Astrocyte (in vitro differentiated cells and primary cell): ENCODE measurements at regions not wholly inside any gene's neighbourhood (a gene's known extent, or its start where the extent isn't known, plus 50 kb on each side); places are given as distances from the start of the nearest gene placed in this dataset.

Experiments
- DNase-seq: peaks from one replicate; pipeline ENCODE4 v3.0.0-alpha.2; 2010; ENCODE audit warnings: low read depth
- FAIRE-seq: peaks from 2 replicates; lab custom pipeline; 2011; peaks lifted over from hg19 to GRCh38; lab: Jason Lieb, UNC
- H2AFZ ChIP-seq: 2 replicates; pipeline ENCODE4 v1.6.0; 2012; ENCODE audit warnings: low read depth, low read length, inconsistent platforms
- H3K27ac ChIP-seq: 2 replicates; pipeline ENCODE4 v1.5.1; 2011; ENCODE audit warnings: low read depth, low read length, inconsistent platforms
- H3K27me3 ChIP-seq: 2 replicates; pipeline ENCODE4 v1.6.0; 2011; ENCODE audit warnings: low read length, inconsistent platforms; ENCODE audit not compliant: insufficient read depth
- H3K36me3 ChIP-seq: 2 replicates; pipeline ENCODE4 v1.5.1; 2011; ENCODE audit warnings: low read length, inconsistent platforms; ENCODE audit not compliant: insufficient read depth
- H3K4me1 ChIP-seq: 2 replicates; pipeline ENCODE4 v1.5.1; 2011; ENCODE audit warnings: low read length, inconsistent platforms; ENCODE audit not compliant: insufficient read depth
- H3K4me2 ChIP-seq: 2 replicates; pipeline ENCODE4 v1.6.0; 2012; ENCODE audit warnings: low read length, inconsistent platforms
- H3K4me3 ChIP-seq: 2 replicates; pipeline ENCODE4 v1.5.1; 2011; ENCODE audit warnings: low read depth, mild to moderate bottlenecking, low read length, inconsistent platforms; ENCODE audit not compliant: insufficient read depth
- H3K79me2 ChIP-seq: 2 replicates; pipeline ENCODE4 v1.6.0; 2012; ENCODE audit warnings: mild to moderate bottlenecking, low read length, inconsistent platforms; ENCODE audit not compliant: insufficient read depth
- H3K9ac ChIP-seq: 2 replicates; pipeline ENCODE4 v1.6.0; 2012; ENCODE audit warnings: mild to moderate bottlenecking, low read length, inconsistent platforms
- H3K9me3 ChIP-seq: 2 replicates; pipeline ENCODE4 v1.5.1; 2012; ENCODE audit warnings: low read depth, mild to moderate bottlenecking, low read length, inconsistent platforms; ENCODE audit not compliant: insufficient read depth
- H4K20me1 ChIP-seq: 2 replicates; pipeline ENCODE4 v1.6.0; 2012; ENCODE audit warnings: low read length, inconsistent platforms; ENCODE audit not compliant: insufficient read depth
- H3K27ac Mint-ChIP-seq: one replicate; pipeline ENCODE4 v1.8.0; 2021; ENCODE audit warnings: mild to moderate bottlenecking, mixed read lengths; ENCODE audit not compliant: unreplicated experiment
- H3K27me3 Mint-ChIP-seq: one replicate; pipeline ENCODE4 v1.8.0; 2021; ENCODE audit warnings: low read depth, mixed read lengths; ENCODE audit not compliant: unreplicated experiment
- H3K36me3 Mint-ChIP-seq: one replicate; pipeline ENCODE4 v1.8.0; 2021; ENCODE audit warnings: low read depth, mixed read lengths; ENCODE audit not compliant: unreplicated experiment
- H3K4me1 Mint-ChIP-seq: one replicate; pipeline ENCODE4 v1.8.0; 2021; ENCODE audit warnings: low read depth, mixed read lengths; ENCODE audit not compliant: unreplicated experiment
- H3K4me3 Mint-ChIP-seq: one replicate; pipeline ENCODE4 v1.8.0; 2021; ENCODE audit warnings: mild to moderate bottlenecking, moderate library complexity, mixed read lengths; ENCODE audit not compliant: unreplicated experiment
- H3K9me3 Mint-ChIP-seq: one replicate; pipeline ENCODE4 v1.8.0; 2021; ENCODE audit warnings: mild to moderate bottlenecking, mixed read lengths; ENCODE audit not compliant: unreplicated experiment
- CTCF ChIP-seq: IDR thresholded peaks from 2 replicates; pipeline ENCODE4 v1.5.1; 2011; ENCODE audit warnings: low read depth, mild to moderate bottlenecking, inconsistent platforms, low read length, moderate library complexity; ENCODE audit not compliant: insufficient read depth
- EZH2 ChIP-seq: IDR thresholded peaks from 2 replicates; pipeline ENCODE4 v1.6.1; 2012; ENCODE audit warnings: mild to moderate bottlenecking, low read length, inconsistent platforms; ENCODE audit not compliant: insufficient read depth

GRCh38 chr3:159785273-159785708 lies 203.3 kb upstream of the IL12A start:
- Mint-ChIP-seq H3K27ac (peak overlapping the region; percentile 42), H3K4me3 (no peak overlapping the region), H3K27me3 (no peaks in the 10 kb centered on the region), H3K9me3 (no peaks in the 10 kb centered on the region), H3K36me3 (no peaks in the 10 kb centered on the region), H3K4me1 (peaks cover 62% of the 10 kb centered on the region)
- no peak for TF ChIP-seq EZH2
- no peak for TF ChIP-seq CTCF
- H3K4me1 ChIP-seq, result peaks cover 43% of the 10 kb centered on the region
- peaks cover 95% of the 10 kb centered on the region for H3K79me2 ChIP-seq
- H3K9me3 ChIP-seq, result no peaks in the 10 kb centered on the region
- H3K4me2 ChIP-seq, result peak overlapping the region; percentile 30
- H2AFZ ChIP-seq, result no peak overlapping the region
- no peak overlapping the region for H3K9ac ChIP-seq
- no peak overlapping the region for H3K27ac ChIP-seq
- DNase-seq, result no peak
- peaks cover 55% of the 10 kb centered on the region for H4K20me1 ChIP-seq
- FAIRE-seq, result no peak
- no peaks in the 10 kb centered on the region for H3K27me3 ChIP-seq
- H3K36me3 ChIP-seq, result peaks cover 3% of the 10 kb centered on the region
- no peak overlapping the region for H3K4me3 ChIP-seq

- Histone ChIP-seq H3K4me2 (peak overlapping the region; percentile 70), H4K20me1 (peaks cover 54% of the 10 kb centered on the region), H3K9me3 (no peaks in the 10 kb centered on the region), H3K27ac (peak overlapping the region; percentile 86), H3K27me3 (no peaks in the 10 kb centered on the region), H3K9ac (peak overlapping the region; percentile 17), H3K4me1 (peaks cover 43% of the 10 kb centered on the region), H3K4me3 (no peak overlapping the region), H3K79me2 (peaks cover 95% of the 10 kb centered on the region), H2AFZ (no peak overlapping the region), H3K36me3 (peaks cover 3% of the 10 kb centered on the region)
- no peaks in the 10 kb centered on the region for H3K9me3 Mint-ChIP-seq
- peak overlapping the region; percentile 29 for H3K4me3 Mint-ChIP-seq
- H3K4me1 Mint-ChIP-seq, result peaks cover 64% of the 10 kb centered on the region
- peak overlapping the region; percentile 82 for H3K27ac Mint-ChIP-seq
- no peaks in the 10 kb centered on the region for H3K36me3 Mint-ChIP-seq
- no peak for FAIRE-seq
- peak; percentile 61 for DNase-seq
- TF ChIP-seq EZH2 (no peak), CTCF (no peak)
- no peaks in the 10 kb centered on the region for H3K27me3 Mint-ChIP-seq
Observed at GRCh38 chr3:159786489-159787177, 202.0 kb upstream of the IL12A start.

GRCh38 chr3:159787178-159787574 lies 201.5 kb upstream of the IL12A start:
- Histone ChIP-seq H3K4me1 (peaks cover 43% of the 10 kb centered on the region), H2AFZ (no peak overlapping the region), H3K4me2 (peak overlapping the region; percentile 70), H3K36me3 (peaks cover 3% of the 10 kb centered on the region), H3K27ac (peak overlapping the region; percentile 86), H3K4me3 (peak overlapping the region; percentile 5), H3K27me3 (no peaks in the 10 kb centered on the region), H3K79me2 (peaks cover 95% of the 10 kb centered on the region), H4K20me1 (peaks cover 52% of the 10 kb centered on the region), H3K9ac (peak overlapping the region; percentile 72), H3K9me3 (no peaks in the 10 kb centered on the region)
- FAIRE-seq, result peak; percentile 78
- no peaks in the 10 kb centered on the region for H3K27me3 Mint-ChIP-seq
- peak overlapping the region; percentile 82 for H3K27ac Mint-ChIP-seq
- no peaks in the 10 kb centered on the region for H3K36me3 Mint-ChIP-seq
- TF ChIP-seq EZH2, result no peak
- TF ChIP-seq CTCF, result no peak
- DNase-seq, result peak; percentile 86
- peaks cover 64% of the 10 kb centered on the region for H3K4me1 Mint-ChIP-seq
- H3K4me3 Mint-ChIP-seq, result peak overlapping the region; percentile 29
- no peaks in the 10 kb centered on the region for H3K9me3 Mint-ChIP-seq
